NCI-H82 treated with DMSO at 0.1 percent for 48 hours (cell line): ENCODE measurements at regions not wholly inside any gene's neighbourhood (a gene's known extent, or its start where the extent isn't known, plus 50 kb on each side); places are given as distances from the start of the nearest gene placed in this dataset.

Experiments
- DNase-seq: peaks from one replicate; lab custom pipeline; 2025; ENCODE audit not compliant: unreplicated experiment; lab: John Stamatoyannopoulos, UW

- DNase-seq: no peak
Observed at GRCh38 chr13:32828711-32829110, 187.5 kb upstream of the KL start.

GRCh38 chr13:32829269-32829668 lies 187.0 kb upstream of the KL start:
- no peak for DNase-seq

- DNase-seq: no peak
Observed at GRCh38 chr13:32829676-32830335, 186.4 kb upstream of the KL start.

- DNase-seq: no peak
Observed at GRCh38 chr13:32830336-32831031, 185.7 kb upstream of the KL start.

GRCh38 chr13:32837307-32837972 lies 178.8 kb upstream of the KL start:
- peak; percentile 35 for DNase-seq

- DNase-seq: no peak
Observed at GRCh38 chr13:32837973-32838927, 178.0 kb upstream of the KL start.

- no peak for DNase-seq
Observed at GRCh38 chr13:32838945-32839344, 177.3 kb upstream of the KL start.

GRCh38 chr13:32840113-32840512 lies 176.1 kb upstream of the KL start:
- DNase-seq: no peak

GRCh38 chr13:32840989-32841713 lies 175.1 kb upstream of the KL start:
- DNase-seq: no peak

- no peak for DNase-seq
Observed at GRCh38 chr13:32845952-32846950, 170.0 kb upstream of the KL start.

GRCh38 chr13:32847976-32848375 lies 168.2 kb upstream of the KL start:
- peak; percentile 31 for DNase-seq

GRCh38 chr13:32849369-32849768 lies 166.9 kb upstream of the KL start:
- DNase-seq: no peak

GRCh38 chr13:32850316-32851052 lies 165.7 kb upstream of the KL start:
- no peak for DNase-seq

GRCh38 chr13:32851083-32852069 lies 164.8 kb upstream of the KL start:
- no peak for DNase-seq

- no peak for DNase-seq
Observed at GRCh38 chr13:32852526-32852925, 163.7 kb upstream of the KL start.

- no peak for DNase-seq
Observed at GRCh38 chr13:32857077-32857476, 159.1 kb upstream of the KL start.

- no peak for DNase-seq
Observed at GRCh38 chr13:32857689-32858088, 158.5 kb upstream of the KL start.
